A549 (cell line): ENCODE measurements at regions not wholly inside any gene's neighbourhood (a gene's known extent, or its start where the extent isn't known, plus 50 kb on each side); places are given as distances from the start of the nearest gene placed in this dataset.

ENCODE experiments used
- CTCF ChIP-seq: fragments of >200 bp; sonication (Bioruptor Twin); formaldehyde crosslinking; IDR thresholded peaks from 3 replicates; pipeline ENCODE4 v1.5.1; 2016
- EP300 ChIP-seq, 2 experiments: fragments of >200 bp; sonication (Bioruptor Twin); formaldehyde crosslinking; IDR thresholded peaks; 2 replicates in 1 of 2; 3 replicates in 1 of 2; pipeline ENCODE4 v1.6.1; 2016 to 2017
- POLR2A ChIP-seq: IDR thresholded peaks from 2 replicates; pipeline ENCODE4 v1.6.1; 2012; ENCODE audit warnings: mild to moderate bottlenecking, low read length
- REST ChIP-seq: fragments of 200-600 bp; sonication (generic); IDR thresholded peaks from 2 replicates; pipeline ENCODE4 v1.6.1; 2016; ENCODE audit warnings: antibody characterized with exemption, mild to moderate bottlenecking, moderate library complexity

DNA sequence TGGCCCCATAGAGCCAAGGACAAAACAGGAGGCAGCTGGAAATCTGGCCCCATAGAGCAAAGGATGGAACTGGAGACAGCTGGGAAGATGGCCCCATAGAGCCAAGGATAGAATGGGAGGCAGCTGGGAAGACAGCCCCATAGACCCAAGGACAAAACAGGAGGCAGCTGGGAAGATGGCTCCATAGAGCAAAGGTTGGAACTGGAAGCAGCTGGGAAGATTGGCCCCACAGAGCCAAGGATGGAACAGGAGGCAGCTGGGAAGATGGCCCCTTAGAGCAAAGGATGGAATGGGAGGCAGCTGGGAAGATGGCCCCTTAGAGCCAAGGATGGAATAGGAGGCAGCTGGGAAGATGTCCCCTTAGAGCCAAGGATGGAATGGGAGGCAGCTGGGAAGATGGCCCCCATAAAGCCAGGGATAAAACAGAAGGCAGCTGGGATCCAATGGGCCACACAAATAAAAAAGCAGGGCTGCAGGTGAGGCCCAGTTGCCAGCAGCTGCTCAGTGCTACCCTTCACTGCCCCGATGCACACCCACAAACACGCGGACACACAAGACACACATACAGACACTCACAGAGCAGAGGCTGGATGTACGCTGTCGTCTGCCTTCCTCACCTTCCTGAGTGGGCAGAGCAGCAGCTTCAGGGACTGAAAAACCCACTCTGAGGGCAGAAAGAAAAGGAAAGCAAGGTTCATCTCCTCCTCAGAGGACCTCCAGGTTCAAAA is 505.4 kb upstream of the MYT1L start:
- no peak for TF ChIP-seq POLR2A
- no peak for TF ChIP-seq EP300 (IDR thresholded peaks at IDR 0.05)
- no peak for TF ChIP-seq REST
- no peak for TF ChIP-seq CTCF
